Ascending aorta (tissue), 2 donors: ENCODE measurements at regions not wholly inside any gene's neighbourhood (a gene's known extent, or its start where the extent isn't known, plus 50 kb on each side); places are given as distances from the start of the nearest gene placed in this dataset.
"Not testable (repeated sequence)": the region's sequence is repeated elsewhere in the genome, so short reads cannot be mapped to it uniquely, and the experiment has no call there.

ENCODE experiments used
- DNase-seq, 2 donors: peaks; one replicate each; pipeline ENCODE4 v3.0.0-alpha.2; 2019; ENCODE audit warnings: low spot score in 2 of 2
- H3K27ac ChIP-seq, 2 donors: fragments of 200-600 bp; sonication (generic); one replicate each; pipeline ENCODE4 v1.5.1; 2016 to 2017; ENCODE audit warnings: mild to moderate bottlenecking in 1 of 2
- H3K27me3 ChIP-seq: fragments of 200-600 bp; sonication (generic); one replicate; pipeline ENCODE4 v1.5.1; 2017
- H3K36me3 ChIP-seq, 2 donors: fragments of 200-600 bp; sonication (generic); one replicate each; pipeline ENCODE4 v1.5.1; 2016
- H3K4me1 ChIP-seq, 2 donors: fragments of 200-600 bp; sonication (generic); one replicate each; pipeline ENCODE4 v1.5.1; 2016 to 2017; ENCODE audit warnings: mild to moderate bottlenecking in 1 of 2
- H3K4me3 ChIP-seq, 2 donors: fragments of 200-600 bp; sonication (generic); one replicate each; pipeline ENCODE4 v1.5.1; 2016 to 2017; ENCODE audit warnings: mild to moderate bottlenecking in 1 of 2
- H3K9me3 ChIP-seq, 2 donors: fragments of 200-600 bp; sonication (generic); one replicate each; pipeline ENCODE4 v1.5.1; 2016
- intact Hi-C: fragments of 100-400 bp; cut with DNase I; formaldehyde crosslinking; loops from one replicate; pipeline ENCODE4 v1.15.1; 2023
- TF ChIP-seq, protein P1 (sequence below), 3 experiments: fragments of 200-600 bp in 2 of 3; fragments of 450-650 bp in 1 of 3; sonication (generic) in 2 of 3; IDR thresholded peaks; one replicate each; pipeline ENCODE4 v1.5.1; 2016 to 2019; ENCODE audit warnings: antibody characterized with exemption in 3 of 3, mild to moderate bottlenecking in 1 of 3, moderate library complexity in 1 of 3

DNA sequence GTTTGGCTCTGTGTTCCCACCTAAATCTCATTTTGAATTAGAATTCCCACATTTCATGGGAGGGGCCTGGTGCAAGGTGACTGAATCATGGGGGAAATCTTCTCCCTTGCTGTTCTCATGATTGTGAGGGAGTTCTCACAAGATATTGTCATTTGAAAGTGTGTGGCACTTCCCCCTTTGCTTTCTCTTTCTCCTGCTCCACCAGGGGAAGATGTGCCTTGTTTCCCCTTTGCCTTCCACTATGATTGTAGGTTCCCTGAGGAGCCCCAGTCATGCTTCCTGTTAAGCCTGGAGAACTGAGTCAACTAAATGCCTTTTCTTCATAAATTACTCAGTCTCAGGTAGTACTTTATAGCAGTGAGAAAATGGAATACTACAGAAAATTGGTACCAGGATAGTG is 157.2 kb upstream of the TPRG1 start:
- Histone ChIP-seq H3K9me3 (peaks cover 0 to 14% of the 10 kb centered on the region in 2 donors), H3K36me3 (no peaks in the 10 kb centered on the region), H3K4me3 (no peak overlapping the region), H3K4me1 (no peaks in the 10 kb centered on the region), H3K27me3 (no peaks in the 10 kb centered on the region), H3K27ac (no peak overlapping the region)
- TF ChIP-seq, protein P1, sequence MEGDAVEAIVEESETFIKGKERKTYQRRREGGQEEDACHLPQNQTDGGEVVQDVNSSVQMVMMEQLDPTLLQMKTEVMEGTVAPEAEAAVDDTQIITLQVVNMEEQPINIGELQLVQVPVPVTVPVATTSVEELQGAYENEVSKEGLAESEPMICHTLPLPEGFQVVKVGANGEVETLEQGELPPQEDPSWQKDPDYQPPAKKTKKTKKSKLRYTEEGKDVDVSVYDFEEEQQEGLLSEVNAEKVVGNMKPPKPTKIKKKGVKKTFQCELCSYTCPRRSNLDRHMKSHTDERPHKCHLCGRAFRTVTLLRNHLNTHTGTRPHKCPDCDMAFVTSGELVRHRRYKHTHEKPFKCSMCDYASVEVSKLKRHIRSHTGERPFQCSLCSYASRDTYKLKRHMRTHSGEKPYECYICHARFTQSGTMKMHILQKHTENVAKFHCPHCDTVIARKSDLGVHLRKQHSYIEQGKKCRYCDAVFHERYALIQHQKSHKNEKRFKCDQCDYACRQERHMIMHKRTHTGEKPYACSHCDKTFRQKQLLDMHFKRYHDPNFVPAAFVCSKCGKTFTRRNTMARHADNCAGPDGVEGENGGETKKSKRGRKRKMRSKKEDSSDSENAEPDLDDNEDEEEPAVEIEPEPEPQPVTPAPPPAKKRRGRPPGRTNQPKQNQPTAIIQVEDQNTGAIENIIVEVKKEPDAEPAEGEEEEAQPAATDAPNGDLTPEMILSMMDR (IDR thresholded peaks at IDR 0.05), result no peak
- DNase-seq, result no peak
- intact Hi-C loops, result no loop called here

DNA sequence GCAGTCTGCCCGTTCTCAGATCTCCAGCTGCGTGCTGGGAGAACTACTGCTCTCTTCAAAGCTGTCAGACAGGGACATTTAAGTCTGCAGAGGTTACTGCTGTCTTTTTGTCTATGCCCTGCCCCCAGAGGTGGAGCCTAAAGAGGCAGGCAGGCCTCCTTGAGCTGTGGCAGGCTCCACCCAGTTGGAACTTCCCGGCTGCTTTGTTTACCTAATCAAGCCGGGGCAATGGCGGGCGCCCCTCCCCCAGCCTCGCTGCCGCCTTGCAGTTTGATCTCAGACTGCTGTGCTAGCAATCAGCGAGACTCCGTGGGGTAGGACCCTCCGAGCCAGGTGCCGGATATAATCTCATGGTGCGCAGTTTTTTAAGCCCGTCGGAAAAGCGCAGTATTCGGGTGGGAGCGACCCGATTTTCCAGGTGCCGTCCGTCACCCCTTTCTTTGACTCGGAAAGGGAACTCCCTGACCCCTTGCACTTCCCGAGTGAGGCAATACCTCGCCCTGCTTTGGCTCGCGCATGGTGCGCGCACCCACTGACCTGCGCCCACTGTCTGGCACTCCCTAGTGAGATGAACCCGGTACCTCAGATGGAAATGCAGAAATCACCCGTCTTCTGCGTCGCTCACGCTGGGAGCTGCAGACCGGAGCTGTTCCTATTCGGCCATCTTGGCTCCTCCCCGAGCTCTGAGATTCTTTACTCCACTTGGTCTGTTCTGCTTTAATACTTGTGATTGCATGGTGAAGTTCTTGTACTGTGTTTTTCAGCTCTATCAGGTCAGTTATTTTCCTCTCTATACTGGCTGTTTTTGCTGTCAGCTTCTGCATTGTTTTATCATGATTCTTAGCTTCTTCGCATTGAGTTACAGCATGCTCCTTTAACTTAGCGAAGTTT is 148.9 kb upstream of the TPRG1 start:
- H3K36me3 ChIP-seq, H3K4me1 ChIP-seq, H3K4me3 ChIP-seq, DNase-seq, H3K27ac ChIP-seq, H3K9me3 ChIP-seq, intact Hi-C loops, H3K27me3 ChIP-seq: not testable (repeated sequence)

DNA sequence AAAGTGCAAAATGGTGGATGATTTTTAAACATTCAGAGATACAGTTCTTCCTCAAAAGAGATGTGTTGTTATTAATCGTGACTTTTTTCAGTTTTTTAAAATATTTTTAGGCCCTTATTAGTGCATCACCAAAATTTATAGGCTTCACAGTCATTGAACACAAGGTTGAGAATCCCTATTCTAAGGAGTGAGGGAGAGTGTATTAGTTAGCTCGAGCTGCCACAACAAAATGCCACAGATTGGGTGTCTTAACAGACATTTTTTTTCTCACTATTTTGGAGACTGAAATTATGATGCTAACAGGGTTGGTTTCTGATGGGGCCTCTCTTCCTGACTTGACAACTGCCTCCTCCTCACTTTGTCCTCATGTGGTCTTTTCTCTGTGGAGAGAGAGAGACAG is 145.9 kb upstream of the TPRG1 start:
- Histone ChIP-seq H3K4me3 (no peak overlapping the region), H3K9me3 (no peaks in the 10 kb centered on the region), H3K4me1 (no peaks in the 10 kb centered on the region), H3K27me3 (no peaks in the 10 kb centered on the region), H3K27ac (no peak overlapping the region), H3K36me3 (no peaks in the 10 kb centered on the region)
- intact Hi-C loops, result no loop called here
- DNase-seq, result no peak
- TF ChIP-seq, protein P1 (IDR thresholded peaks at IDR 0.05), result no peak

DNA sequence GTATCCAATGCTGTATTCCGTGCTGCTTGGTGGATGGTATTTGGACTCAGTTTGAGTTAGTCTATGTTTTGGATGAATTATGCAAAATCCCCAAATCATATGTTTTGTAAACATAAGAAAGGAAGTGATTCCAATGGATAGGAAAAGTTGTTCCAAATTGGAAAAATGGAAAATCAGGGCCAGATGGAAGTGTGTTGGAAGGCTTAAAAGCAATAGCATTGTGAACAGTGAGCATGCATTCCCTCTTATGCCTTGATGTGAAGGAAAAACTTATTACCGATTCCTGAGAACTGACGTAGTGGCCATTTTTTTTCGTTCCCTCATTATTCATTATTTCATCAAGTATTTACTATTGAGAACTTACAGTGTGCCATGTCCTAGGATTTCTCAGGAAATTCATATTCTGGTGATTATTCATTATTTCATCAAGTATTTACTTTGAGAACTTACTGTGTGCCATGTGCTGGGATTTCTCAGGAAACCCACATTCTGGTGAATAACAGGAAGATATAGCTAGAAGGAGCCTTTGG is 144.1 kb upstream of the TPRG1 start:
- intact Hi-C loops, result no loop called here
- TF ChIP-seq, protein P1 (IDR thresholded peaks at IDR 0.05), result no peak
- no peak overlapping the region for H3K27ac ChIP-seq

DNA sequence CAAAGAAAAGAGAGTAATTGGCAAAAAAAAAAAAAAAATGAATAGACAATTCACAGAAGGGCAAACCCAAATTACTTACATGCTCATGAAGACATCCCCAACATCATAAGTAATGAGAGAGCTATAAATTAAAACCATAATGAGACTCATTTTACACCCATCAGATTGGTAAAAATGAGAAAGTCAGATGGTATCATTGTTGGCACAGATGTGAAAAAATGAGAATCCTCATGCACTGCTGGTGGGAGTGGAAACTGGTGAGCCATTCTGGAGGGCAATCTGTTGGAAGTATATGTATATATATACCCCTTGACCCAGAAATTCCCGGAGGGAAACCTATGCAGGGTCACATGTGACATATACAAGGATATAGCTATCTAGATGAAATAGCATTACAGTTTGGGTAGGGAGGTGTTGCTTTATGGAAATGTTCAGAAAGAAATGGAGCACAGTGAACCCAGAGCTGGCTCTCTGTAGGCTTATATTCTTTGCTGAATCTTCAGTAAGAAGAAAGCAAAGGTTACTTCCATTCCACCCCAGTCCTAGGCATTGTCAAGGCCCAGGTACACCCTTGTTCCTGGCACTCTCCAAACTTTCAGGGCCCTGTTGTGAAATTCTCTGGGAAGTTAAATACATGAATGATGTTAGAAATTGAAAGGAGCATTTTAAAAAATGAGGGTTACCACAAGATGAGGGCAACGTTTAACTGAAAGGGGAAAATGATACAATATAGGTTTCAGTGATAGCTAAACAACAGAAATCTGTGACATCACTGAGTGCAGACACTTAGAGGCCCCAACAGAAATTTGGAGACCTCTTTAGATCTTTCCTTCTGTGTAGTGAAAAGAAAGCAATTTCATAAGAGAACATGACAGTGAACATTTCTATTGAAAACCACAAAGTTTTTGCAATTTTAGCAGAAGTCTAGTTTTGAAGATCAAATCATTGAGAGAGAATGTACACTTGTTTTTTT is 132.7 kb upstream of the TPRG1 start:
- Histone ChIP-seq H3K4me3 (no peak overlapping the region), H3K36me3 (no peaks in the 10 kb centered on the region), H3K4me1 (no peaks in the 10 kb centered on the region), H3K27me3 (no peaks in the 10 kb centered on the region), H3K27ac (no peak overlapping the region), H3K9me3 (peaks cover 0 to 8% of the 10 kb centered on the region in 2 donors)
- no peak for DNase-seq
- TF ChIP-seq, protein P1 (IDR thresholded peaks at IDR 0.05), result no peak
- intact Hi-C loops, result no loop called here

More for the DNA sequence above, 144.1 kb upstream of the TPRG1 start:
- no peak for DNase-seq
- Histone ChIP-seq H3K9me3 (no peaks in the 10 kb centered on the region), H3K4me1 (no peaks in the 10 kb centered on the region), H3K36me3 (no peaks in the 10 kb centered on the region), H3K4me3 (no peak overlapping the region), H3K27me3 (no peaks in the 10 kb centered on the region)
